ENCODE measurements at regions not wholly inside any gene's neighbourhood (a gene's known extent, or its start where the extent isn't known, plus 50 kb on each side); places are given as distances from the start of the nearest gene placed in this dataset.

DNA sequence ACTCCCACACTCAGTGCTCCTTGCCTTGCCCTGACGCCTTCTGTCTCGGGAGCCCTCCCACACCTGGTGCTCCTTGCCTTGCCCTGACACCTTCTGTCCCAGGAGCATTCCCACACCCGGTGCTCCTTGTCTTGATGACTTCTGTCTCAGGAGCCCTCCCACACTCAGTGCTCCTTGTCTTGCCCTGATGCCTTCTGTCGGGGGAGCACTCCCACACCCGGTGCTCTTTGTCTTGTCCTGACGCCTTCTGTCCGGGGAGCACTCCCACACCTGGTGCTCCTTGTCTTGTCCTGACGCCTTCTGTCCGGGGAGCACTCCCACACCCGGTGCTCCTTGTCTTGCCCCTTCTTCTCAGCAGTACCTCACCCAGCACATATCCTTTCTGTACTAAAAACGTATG lies 207.2 kb upstream of the ADARB2 start:
- intact Hi-C loops (cut with DNase I, micrococcal nuclease), result no loop called here
- DNase-seq (no peak), ATAC-seq (no peak)
- Mint-ChIP-seq H3K9me3 (ENCODE audit: low read depth) (peaks cover 7% of the 10 kb centered on the region), H3K36me3 (ENCODE audit: low read depth) (peaks cover 1% of the 10 kb centered on the region), H3K4me3 (no peak overlapping the region), H3K27me3 (no peaks in the 10 kb centered on the region), H3K27ac (no peak overlapping the region), H3K4me1 (peaks cover 32% of the 10 kb centered on the region)
- ChIA-PET CTCF (no interaction called here), POLR2A (no interaction called here)

DNA sequence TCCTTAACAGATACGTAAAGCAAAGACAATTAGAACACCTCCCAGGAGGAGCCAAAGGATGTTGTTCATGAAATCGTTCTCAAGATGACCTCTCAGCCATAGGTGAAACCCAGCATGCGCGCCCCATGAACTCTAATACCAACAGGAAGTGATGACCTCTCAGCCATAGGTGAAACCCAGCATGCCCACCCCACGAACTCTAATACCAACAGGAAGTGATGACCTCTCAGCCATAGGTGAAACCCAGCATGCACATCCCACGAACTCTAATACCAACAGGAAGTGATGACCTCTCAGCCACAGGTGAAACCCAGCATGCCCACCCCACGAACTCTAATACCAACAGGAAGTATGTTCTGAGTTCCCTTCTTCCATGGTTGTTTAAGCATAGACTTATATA lies 205.2 kb upstream of the ADARB2 start:
- ChIA-PET POLR2A (interaction anchor here (0.6 kb wide), 1 partner anchor 837 kb away, joined by 4 read pairs; no protein-coding TSS in a partner anchor), CTCF (interaction anchor here (0.7 kb wide), 1 partner anchor 18 kb away, joined by 3 read pairs; no protein-coding TSS in a partner anchor)
- no peaks in the 10 kb centered on the region for H3K27me3 Mint-ChIP-seq
- ATAC-seq (no peak), DNase-seq (no peak)
- intact Hi-C loops (cut with DNase I, micrococcal nuclease), result no loop called here
- H3K27ac Mint-ChIP-seq, result no peak overlapping the region
- H3K9me3 Mint-ChIP-seq (ENCODE audit: low read depth), result peaks cover 13% of the 10 kb centered on the region
- H3K4me1 Mint-ChIP-seq, result peaks cover 41% of the 10 kb centered on the region
- H3K4me3 Mint-ChIP-seq, result no peak overlapping the region
- H3K36me3 Mint-ChIP-seq (ENCODE audit: low read depth), result peaks cover 4% of the 10 kb centered on the region

DNA sequence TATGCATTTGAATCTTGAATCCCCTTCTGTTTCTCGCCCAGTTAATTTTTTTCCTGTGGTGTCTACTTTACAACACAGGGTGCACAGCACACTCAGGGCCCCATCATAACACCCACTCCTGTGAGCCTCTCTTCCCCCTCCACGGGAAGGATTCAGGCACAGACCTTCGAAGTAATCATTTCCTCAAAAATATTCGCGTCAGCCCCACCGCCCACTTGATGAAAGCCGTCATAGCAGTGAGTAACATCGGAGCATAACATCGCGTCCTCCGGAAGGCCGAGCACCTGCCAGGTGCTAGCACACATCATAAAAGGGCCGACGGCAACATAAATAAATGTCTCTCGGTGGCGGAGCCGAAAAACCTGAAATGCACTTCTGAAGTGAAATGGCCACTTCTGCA lies 201.7 kb upstream of the ADARB2 start:
- H3K27ac Mint-ChIP-seq, result peak overlapping the region; percentile 95
- no peaks in the 10 kb centered on the region for H3K27me3 Mint-ChIP-seq
- peaks cover 4% of the 10 kb centered on the region for H3K36me3 Mint-ChIP-seq (ENCODE audit: low read depth)
- H3K4me3 Mint-ChIP-seq, result peak overlapping the region; percentile 49
- CTCF ChIA-PET, result interaction anchor here (1.4 kb wide), 1 partner anchor 9 kb away, joined by 5 read pairs; no protein-coding TSS in a partner anchor
- peak; percentile 88 for ATAC-seq
- H3K4me1 Mint-ChIP-seq, result peaks cover 38% of the 10 kb centered on the region
- POLR2A ChIA-PET, result no interaction called here
- peaks cover 13% of the 10 kb centered on the region for H3K9me3 Mint-ChIP-seq (ENCODE audit: low read depth)
- DNase-seq, result peak; percentile 90
- intact Hi-C loops (cut with DNase I, micrococcal nuclease), result loop anchor here in 1 of 2 experiments (2.0 kb wide), 1 partner anchor 828 kb away; no protein-coding TSS in a partner anchor

DNA sequence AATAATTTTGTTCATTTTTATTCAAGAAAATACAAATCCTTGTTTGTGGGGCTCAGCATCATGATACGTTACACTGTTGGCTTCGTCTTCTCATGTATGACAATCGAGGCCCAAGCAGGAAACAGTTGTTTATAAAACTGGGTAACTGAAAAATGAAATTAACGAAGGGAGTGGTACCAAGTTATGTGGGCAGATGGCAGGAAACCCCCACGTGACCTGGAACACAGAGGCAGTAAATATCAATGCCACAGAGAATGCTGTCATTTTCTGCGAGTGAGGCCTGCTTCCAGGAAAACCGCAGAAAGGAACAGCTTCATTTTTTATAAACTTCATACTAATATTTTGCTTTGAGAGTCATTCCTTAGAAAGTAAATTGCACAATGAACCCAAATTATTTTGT lies 201.0 kb upstream of the ADARB2 start:
- Mint-ChIP-seq H3K36me3 (ENCODE audit: low read depth) (peaks cover 4% of the 10 kb centered on the region), H3K27ac (peak overlapping the region; percentile 95), H3K27me3 (no peaks in the 10 kb centered on the region), H3K9me3 (ENCODE audit: low read depth) (peaks cover 13% of the 10 kb centered on the region), H3K4me1 (peaks cover 39% of the 10 kb centered on the region), H3K4me3 (no peak overlapping the region)
- intact Hi-C loops (cut with DNase I, micrococcal nuclease), result loop anchor here in 1 of 2 experiments (2.0 kb wide), 1 partner anchor 828 kb away; no protein-coding TSS in a partner anchor
- CTCF ChIA-PET, result interaction anchor here (1.4 kb wide), 1 partner anchor 9 kb away, joined by 5 read pairs; no protein-coding TSS in a partner anchor
- POLR2A ChIA-PET, result no interaction called here
- peak; percentile 59 for ATAC-seq
- peak; percentile 81 for DNase-seq

DNA sequence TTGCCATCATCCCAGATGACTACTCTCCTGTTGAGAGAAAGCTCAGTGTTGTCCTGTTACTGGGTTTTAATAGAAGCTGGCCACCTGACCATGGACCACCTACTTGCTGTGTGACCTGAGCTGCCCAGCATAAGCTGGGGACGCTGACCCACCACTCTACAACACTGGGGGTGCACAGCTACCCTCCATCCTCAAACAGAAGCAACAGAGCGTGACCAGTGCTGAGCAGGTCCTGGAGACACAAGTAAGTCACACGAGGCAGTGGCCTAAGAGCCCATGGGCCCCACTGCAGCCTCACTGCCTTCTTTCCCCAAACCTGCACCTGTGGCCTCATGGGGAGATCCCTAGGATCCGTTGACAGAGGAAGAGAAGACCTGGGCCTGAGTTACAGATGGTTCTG lies 198.6 kb upstream of the ADARB2 start:
- peaks cover 4% of the 10 kb centered on the region for H3K36me3 Mint-ChIP-seq (ENCODE audit: low read depth)
- ChIA-PET CTCF (no interaction called here), POLR2A (no interaction called here)
- ATAC-seq, result no peak
- H3K27ac Mint-ChIP-seq, result no peak overlapping the region
- no peak overlapping the region for H3K4me3 Mint-ChIP-seq
- DNase-seq, result no peak
- peaks cover 46% of the 10 kb centered on the region for H3K4me1 Mint-ChIP-seq
- H3K9me3 Mint-ChIP-seq (ENCODE audit: low read depth), result peaks cover 13% of the 10 kb centered on the region
- H3K27me3 Mint-ChIP-seq, result no peaks in the 10 kb centered on the region
- intact Hi-C loops (cut with DNase I, micrococcal nuclease), result no loop called here

DNA sequence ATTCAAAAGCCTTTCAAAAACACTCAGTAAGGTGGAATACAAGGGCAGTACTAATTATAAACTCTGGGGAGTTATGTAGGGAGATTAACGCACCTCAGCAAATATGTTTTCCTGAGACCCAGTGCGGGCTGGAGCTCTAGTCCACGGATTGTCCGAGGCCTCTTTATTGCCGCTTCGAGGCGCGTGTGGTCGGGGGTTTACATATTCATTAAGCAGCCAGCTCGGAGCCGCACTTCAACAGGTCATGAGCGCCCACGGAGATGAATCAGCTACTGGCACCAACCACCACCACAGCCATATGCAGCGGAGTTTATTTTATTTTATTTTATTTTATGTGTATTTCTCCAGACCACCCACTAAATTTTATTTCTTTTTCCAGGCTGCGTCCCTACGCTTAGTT lies 195.9 kb upstream of the ADARB2 start:
- H3K9me3 Mint-ChIP-seq (ENCODE audit: low read depth), result no peaks in the 10 kb centered on the region
- no peak for ATAC-seq

DNA sequence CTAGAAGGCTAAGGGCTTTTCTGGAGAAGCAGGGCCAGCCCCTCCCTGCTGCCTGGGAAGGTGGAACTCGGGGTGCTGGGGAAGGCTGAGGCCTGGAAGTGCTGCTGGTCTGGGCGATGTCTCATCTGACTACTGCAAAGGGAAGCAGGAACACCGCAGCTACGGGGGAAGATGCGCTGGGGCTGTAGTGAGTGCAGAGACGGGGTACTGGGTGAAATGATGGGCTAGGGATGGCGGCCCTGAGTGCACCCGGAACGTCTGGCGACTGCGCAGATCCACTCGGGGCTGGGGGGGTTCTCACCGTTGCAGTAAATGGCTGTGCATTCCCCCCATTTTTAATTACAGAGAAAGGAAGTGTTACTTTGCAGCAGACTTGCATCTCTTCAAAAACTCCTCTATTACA lies 195.4 kb upstream of the ADARB2 start:
- H3K9me3 Mint-ChIP-seq (ENCODE audit: low read depth), result no peaks in the 10 kb centered on the region
- H3K4me1 Mint-ChIP-seq, result peaks cover 23% of the 10 kb centered on the region
- ATAC-seq (peak; percentile 36), DNase-seq (no peak)
- no peaks in the 10 kb centered on the region for H3K36me3 Mint-ChIP-seq (ENCODE audit: low read depth)
- CTCF ChIA-PET, result no interaction called here
- intact Hi-C loops (cut with DNase I, micrococcal nuclease), result no loop called here
- H3K27ac Mint-ChIP-seq, result no peak overlapping the region
- no peaks in the 10 kb centered on the region for H3K27me3 Mint-ChIP-seq
- no peak overlapping the region for H3K4me3 Mint-ChIP-seq
- POLR2A ChIA-PET, result no interaction called here

More for the DNA sequence above, 195.9 kb upstream of the ADARB2 start:
- POLR2A ChIA-PET, result no interaction called here
- peaks cover 24% of the 10 kb centered on the region for H3K4me1 Mint-ChIP-seq
- H3K36me3 Mint-ChIP-seq (ENCODE audit: low read depth), result no peaks in the 10 kb centered on the region
- no peak overlapping the region for H3K27ac Mint-ChIP-seq
- DNase-seq, result no peak
- H3K27me3 Mint-ChIP-seq, result no peaks in the 10 kb centered on the region
- CTCF ChIA-PET, result no interaction called here
- no peak overlapping the region for H3K4me3 Mint-ChIP-seq
- intact Hi-C loops (cut with DNase I, micrococcal nuclease), result no loop called here

DNA sequence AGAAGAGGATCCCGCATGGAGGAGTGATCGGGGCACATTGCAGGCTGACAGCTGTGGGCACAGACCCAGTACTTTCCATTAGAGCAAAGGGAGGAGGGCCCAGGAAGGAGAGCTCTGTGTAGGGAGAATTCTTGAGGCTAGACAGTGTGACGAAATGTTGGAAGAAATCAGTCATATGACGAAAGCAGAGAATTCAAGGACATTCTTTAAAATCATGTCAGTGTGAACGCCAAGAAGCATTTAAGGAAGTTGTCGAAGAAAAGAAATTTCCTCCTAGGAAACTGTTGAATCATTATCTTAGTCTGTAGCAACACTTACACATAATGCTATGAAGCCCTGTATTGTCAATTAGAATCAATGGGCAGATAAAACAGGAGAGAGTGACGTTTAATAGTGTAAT lies 191.3 kb upstream of the ADARB2 start:
- DNase-seq, result no peak
- Mint-ChIP-seq H3K27ac (no peak overlapping the region), H3K4me1 (peaks cover 18% of the 10 kb centered on the region), H3K27me3 (no peaks in the 10 kb centered on the region), H3K4me3 (no peak overlapping the region), H3K9me3 (ENCODE audit: low read depth) (no peaks in the 10 kb centered on the region), H3K36me3 (ENCODE audit: low read depth) (no peaks in the 10 kb centered on the region)
- ATAC-seq, result no peak
- CTCF ChIA-PET, result no interaction called here
- POLR2A ChIA-PET, result no interaction called here
- intact Hi-C loops (cut with DNase I, micrococcal nuclease), result no loop called here

DNA sequence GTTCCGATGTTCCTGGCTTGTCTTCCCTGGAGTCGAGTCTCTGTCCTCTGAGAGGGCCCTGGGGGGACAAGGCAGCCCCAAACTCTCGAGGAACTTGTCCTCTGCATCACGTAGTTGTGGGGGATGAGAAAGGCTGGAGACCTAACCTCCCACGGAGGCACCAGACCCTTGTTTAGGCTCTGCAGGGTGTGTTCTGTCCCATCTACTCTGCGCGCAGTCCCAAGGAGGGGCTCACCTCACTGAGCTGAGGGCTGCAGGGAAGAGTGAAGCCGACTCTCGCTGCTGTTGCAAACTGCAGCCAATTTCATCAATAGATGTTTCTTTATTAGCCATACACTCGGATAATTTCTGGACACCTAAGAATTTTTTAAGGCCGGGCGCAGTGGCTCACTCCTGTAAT lies 186.7 kb upstream of the ADARB2 start:
- no peak for ATAC-seq

DNA sequence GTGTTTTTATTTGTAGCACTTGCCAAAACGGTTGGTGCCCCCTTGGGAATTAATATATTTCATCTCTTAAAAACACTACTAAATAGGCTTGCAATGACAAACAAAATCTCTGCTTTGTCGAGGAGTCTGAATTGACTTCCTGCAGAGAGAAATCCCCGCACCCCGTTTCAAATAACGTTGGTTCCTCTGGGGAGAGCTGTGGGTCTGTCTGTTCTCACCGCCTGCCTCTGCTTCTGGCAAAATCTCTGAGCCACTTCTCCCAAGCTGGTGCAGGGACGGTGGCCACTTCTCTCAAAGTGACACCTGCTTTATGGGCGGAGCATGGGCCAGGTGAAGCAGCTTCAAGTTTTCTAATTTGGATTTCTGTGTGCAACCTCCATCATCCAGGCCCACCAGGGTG lies 186.3 kb upstream of the ADARB2 start:
- no peaks in the 10 kb centered on the region for H3K36me3 Mint-ChIP-seq (ENCODE audit: low read depth)
- H3K9me3 Mint-ChIP-seq (ENCODE audit: low read depth), result no peaks in the 10 kb centered on the region
- DNase-seq, result no peak
- intact Hi-C loops (cut with DNase I, micrococcal nuclease), result no loop called here
- no peaks in the 10 kb centered on the region for H3K27me3 Mint-ChIP-seq
- CTCF ChIA-PET, result no interaction called here
- no peak overlapping the region for H3K27ac Mint-ChIP-seq
- POLR2A ChIA-PET, result no interaction called here
- no peak for ATAC-seq
- H3K4me1 Mint-ChIP-seq, result peaks cover 16% of the 10 kb centered on the region
- no peak overlapping the region for H3K4me3 Mint-ChIP-seq

More for the DNA sequence above, 186.7 kb upstream of the ADARB2 start:
- Mint-ChIP-seq H3K4me1 (peaks cover 16% of the 10 kb centered on the region), H3K9me3 (ENCODE audit: low read depth) (no peaks in the 10 kb centered on the region), H3K27ac (no peak overlapping the region), H3K36me3 (ENCODE audit: low read depth) (no peaks in the 10 kb centered on the region), H3K27me3 (no peaks in the 10 kb centered on the region), H3K4me3 (no peak overlapping the region)
- CTCF ChIA-PET, result no interaction called here
- intact Hi-C loops (cut with DNase I, micrococcal nuclease), result no loop called here
- POLR2A ChIA-PET, result no interaction called here
- no peak for DNase-seq

DNA sequence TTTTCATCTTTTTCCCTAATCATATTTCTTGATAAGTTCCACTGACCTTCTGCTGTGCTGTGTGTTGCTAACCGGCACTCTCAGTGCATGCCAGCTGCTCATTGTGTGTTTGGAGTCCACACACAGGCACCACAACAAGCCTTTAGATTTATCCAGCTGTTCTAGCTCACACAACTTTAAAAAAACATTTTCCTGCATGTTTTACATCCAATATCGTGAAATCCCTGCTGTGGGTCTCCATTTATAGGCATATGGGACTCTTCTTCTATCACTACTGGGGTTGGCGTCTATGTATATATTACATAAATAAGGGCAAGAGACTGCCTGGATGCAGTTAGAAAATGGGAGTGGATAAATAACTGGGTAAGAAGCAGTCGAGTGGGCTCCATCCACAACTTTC lies 183.6 kb upstream of the ADARB2 start:
- H3K36me3 Mint-ChIP-seq (ENCODE audit: low read depth), result no peaks in the 10 kb centered on the region
- intact Hi-C loops (cut with DNase I, micrococcal nuclease), result no loop called here

DNA sequence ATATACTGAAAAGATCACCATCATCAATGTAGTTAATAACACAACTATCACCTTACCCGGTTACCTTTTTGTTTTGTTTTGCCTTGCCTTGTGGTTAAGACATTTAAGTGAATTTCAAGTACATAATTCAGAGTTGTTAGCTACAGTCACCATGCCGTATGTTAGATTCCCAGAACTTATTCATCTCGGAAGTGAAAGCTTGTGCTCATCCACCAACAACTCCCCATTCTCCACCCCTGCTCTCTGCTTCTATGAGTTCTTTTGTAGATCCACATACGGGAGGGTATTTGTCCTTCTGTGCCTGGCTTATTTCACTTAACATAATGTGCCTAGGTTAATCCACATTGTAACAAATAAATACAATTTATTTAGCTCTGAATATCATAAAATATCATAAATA lies 182.8 kb upstream of the ADARB2 start:
- intact Hi-C loops (cut with DNase I, micrococcal nuclease), result no loop called here

More for the DNA sequence above, 183.6 kb upstream of the ADARB2 start:
- ATAC-seq, result no peak
- no peaks in the 10 kb centered on the region for H3K9me3 Mint-ChIP-seq (ENCODE audit: low read depth)
- POLR2A ChIA-PET, result no interaction called here
- peaks cover 16% of the 10 kb centered on the region for H3K4me1 Mint-ChIP-seq
- no peak overlapping the region for H3K27ac Mint-ChIP-seq
- H3K27me3 Mint-ChIP-seq, result no peaks in the 10 kb centered on the region
- CTCF ChIA-PET, result no interaction called here
- H3K4me3 Mint-ChIP-seq, result no peak overlapping the region
- no peak for DNase-seq

DNA sequence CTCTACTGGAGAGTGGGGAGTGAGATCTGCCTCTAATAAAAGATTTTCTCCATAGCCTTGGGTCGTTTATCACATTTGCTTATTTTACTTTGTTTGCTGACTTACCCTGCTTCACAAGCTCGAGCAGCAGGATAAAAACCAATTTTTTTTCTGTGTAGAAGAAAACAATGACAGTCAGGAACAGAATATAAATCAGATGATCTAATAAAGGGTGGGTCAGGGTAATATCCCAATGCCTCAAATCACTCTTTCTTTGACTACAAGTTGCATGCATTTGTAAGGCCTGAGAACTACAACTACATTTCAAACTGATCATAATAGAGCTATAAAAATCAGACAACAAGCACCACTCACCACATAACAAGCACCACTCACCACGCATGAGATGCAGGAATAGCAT lies 174.4 kb upstream of the ADARB2 start:
- intact Hi-C loops (cut with DNase I, micrococcal nuclease), result no loop called here
- no peaks in the 10 kb centered on the region for H3K27me3 Mint-ChIP-seq
- ChIA-PET CTCF (interaction anchor here (1.8 kb wide), 1 partner anchor 10 kb away, joined by 4 read pairs; no protein-coding TSS in a partner anchor), POLR2A (no interaction called here)
- no peaks in the 10 kb centered on the region for H3K4me1 Mint-ChIP-seq
- H3K27ac Mint-ChIP-seq, result no peak overlapping the region
- DNase-seq (no peak), ATAC-seq (no peak)
- no peaks in the 10 kb centered on the region for H3K36me3 Mint-ChIP-seq (ENCODE audit: low read depth)
- no peak overlapping the region for H3K4me3 Mint-ChIP-seq
- H3K9me3 Mint-ChIP-seq (ENCODE audit: low read depth), result no peaks in the 10 kb centered on the region

More for the DNA sequence above, 182.8 kb upstream of the ADARB2 start:
- no peak overlapping the region for H3K27ac Mint-ChIP-seq
- no peaks in the 10 kb centered on the region for H3K36me3 Mint-ChIP-seq (ENCODE audit: low read depth)
- ChIA-PET CTCF (no interaction called here), POLR2A (interaction anchor here (0.7 kb wide), 1 partner anchor 1150 kb away, joined by 4 read pairs; no protein-coding TSS in a partner anchor)
- ATAC-seq (peak; percentile 74), DNase-seq (no peak)
- H3K4me1 Mint-ChIP-seq, result peaks cover 16% of the 10 kb centered on the region
- no peak overlapping the region for H3K4me3 Mint-ChIP-seq
- no peaks in the 10 kb centered on the region for H3K27me3 Mint-ChIP-seq
- H3K9me3 Mint-ChIP-seq (ENCODE audit: low read depth), result no peaks in the 10 kb centered on the region
